ENCODE measurements at regions not wholly inside any gene's neighbourhood (a gene's known extent, or its start where the extent isn't known, plus 50 kb on each side); places are given as distances from the start of the nearest gene placed in this dataset.

DNA sequence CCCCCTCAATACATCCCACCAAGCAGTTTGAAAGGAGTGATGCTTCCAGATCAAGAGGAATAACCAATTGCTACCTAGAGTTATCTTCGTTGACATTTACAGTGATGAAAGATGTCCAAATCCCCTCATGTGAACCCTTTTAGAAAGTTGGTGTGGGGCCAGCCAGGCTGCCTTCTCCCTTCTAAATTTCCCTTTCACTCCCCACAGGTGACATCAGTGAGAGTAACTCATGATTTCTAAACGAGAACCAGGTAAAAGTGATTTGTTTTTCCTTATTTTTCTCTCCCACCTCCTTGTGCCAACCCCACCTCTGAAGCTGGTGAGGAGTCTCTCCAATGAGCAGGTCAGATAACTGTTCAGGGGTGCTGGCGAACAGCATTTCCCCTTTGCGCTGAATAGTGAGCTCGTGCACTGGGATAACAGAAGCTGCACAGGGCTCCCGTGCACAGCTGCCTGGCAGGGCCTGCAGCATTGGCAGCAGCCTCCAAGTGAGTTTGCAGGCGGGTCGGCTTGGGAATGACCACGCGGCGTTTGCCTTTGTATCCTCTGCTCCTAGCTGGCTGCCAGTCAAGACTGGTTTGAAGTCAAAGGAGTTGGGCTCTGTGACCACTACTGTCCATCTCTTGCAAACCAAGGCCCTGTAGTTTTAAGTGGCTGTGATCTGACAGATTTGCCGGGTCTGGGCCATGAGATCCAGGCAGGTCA is 70.2 kb upstream of the CORO2B start:
- TF ChIP-seq CEBPB (IDR thresholded peaks at IDR 0.05; ENCODE audit: low read depth, low read length) (no peak), FOS (IDR thresholded peaks at IDR 0.05; ENCODE audit: low read depth, low read length) (no peak), SMC3 (IDR thresholded peaks at IDR 0.05; ENCODE audit: low read depth, low read length) (no peak), POLR2A (IDR thresholded peaks at IDR 0.05; ENCODE audit: low read depth, low read length) (no peak), BHLHE40 (IDR thresholded peaks at IDR 0.05; ENCODE audit: low read depth, low read length) (no peak), RCOR1 (IDR thresholded peaks at IDR 0.05; ENCODE audit: insufficient replicate concordance, low read length) (no peak), NFE2L2 (IDR thresholded peaks at IDR 0.05; ENCODE audit: low read depth, low read length) (no peak), RAD21 (IDR thresholded peaks at IDR 0.05; ENCODE audit: low read length) (no peak), MAFK (IDR thresholded peaks at IDR 0.05; ENCODE audit: low read depth, low read length) (no peak), MXI1 (IDR thresholded peaks at IDR 0.05; ENCODE audit: borderline replicate concordance, low read depth, low read length) (no peak), RFX5 (IDR thresholded peaks at IDR 0.05; ENCODE audit: low read depth, low read length) (no peak)
- TF ChIP-seq, protein P1, sequence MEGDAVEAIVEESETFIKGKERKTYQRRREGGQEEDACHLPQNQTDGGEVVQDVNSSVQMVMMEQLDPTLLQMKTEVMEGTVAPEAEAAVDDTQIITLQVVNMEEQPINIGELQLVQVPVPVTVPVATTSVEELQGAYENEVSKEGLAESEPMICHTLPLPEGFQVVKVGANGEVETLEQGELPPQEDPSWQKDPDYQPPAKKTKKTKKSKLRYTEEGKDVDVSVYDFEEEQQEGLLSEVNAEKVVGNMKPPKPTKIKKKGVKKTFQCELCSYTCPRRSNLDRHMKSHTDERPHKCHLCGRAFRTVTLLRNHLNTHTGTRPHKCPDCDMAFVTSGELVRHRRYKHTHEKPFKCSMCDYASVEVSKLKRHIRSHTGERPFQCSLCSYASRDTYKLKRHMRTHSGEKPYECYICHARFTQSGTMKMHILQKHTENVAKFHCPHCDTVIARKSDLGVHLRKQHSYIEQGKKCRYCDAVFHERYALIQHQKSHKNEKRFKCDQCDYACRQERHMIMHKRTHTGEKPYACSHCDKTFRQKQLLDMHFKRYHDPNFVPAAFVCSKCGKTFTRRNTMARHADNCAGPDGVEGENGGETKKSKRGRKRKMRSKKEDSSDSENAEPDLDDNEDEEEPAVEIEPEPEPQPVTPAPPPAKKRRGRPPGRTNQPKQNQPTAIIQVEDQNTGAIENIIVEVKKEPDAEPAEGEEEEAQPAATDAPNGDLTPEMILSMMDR (conservative IDR thresholded peaks at IDR 0.05; ENCODE audit: low read depth, low read length), result no peak
- TF ChIP-seq, protein P2, sequence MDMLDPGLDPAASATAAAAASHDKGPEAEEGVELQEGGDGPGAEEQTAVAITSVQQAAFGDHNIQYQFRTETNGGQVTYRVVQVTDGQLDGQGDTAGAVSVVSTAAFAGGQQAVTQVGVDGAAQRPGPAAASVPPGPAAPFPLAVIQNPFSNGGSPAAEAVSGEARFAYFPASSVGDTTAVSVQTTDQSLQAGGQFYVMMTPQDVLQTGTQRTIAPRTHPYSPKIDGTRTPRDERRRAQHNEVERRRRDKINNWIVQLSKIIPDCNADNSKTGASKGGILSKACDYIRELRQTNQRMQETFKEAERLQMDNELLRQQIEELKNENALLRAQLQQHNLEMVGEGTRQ (IDR thresholded peaks at IDR 0.05; ENCODE audit: low read depth, low read length), result no peak

All from IMR-90 (cell line).